ENCODE measurements at regions not wholly inside any gene's neighbourhood (a gene's known extent, or its start where the extent isn't known, plus 50 kb on each side); places are given as distances from the start of the nearest gene placed in this dataset.

GRCh38 chr5:165309446-165309845, 1804.0 kb downstream of the MAT2B start:
- RAD21 ChIA-PET (ENCODE audit: unreplicated experiment) = no interaction called here
- no TSS peak for BruUV-seq (replicated peaks)
- H3K4me1 ChIP-seq (ENCODE audit: control insufficient read depth, insufficient read depth, low read length) = no peaks in the 10 kb centered on the region
- SMC1A ChIA-PET (ENCODE audit: uncharacterized antibody, unreplicated experiment) = no interaction called here
- POLR2A ChIA-PET = no interaction called here
- no peaks in the 10 kb centered on the region for H3K79me2 ChIP-seq (ENCODE audit: control insufficient read depth, insufficient read depth, low read length)
- FAIRE-seq = no peak
- H3K27me3 ChIP-seq (replicated peaks in 1 of 2; ENCODE audit: control insufficient read depth in 2 of 2, insufficient read depth in 2 of 2, low read length in 1 of 2) = no peaks in the 10 kb centered on the region
- TF ChIP-seq MEF2B (IDR thresholded peaks at IDR 0.05; ENCODE audit: partially characterized antibody, poor library complexity, severe bottlenecking) (no peak), KAT2A (conservative IDR thresholded peaks at IDR 0.05; ENCODE audit: control insufficient read depth, low read depth, low read length) (no peak), BACH1 (IDR thresholded peaks at IDR 0.05; ENCODE audit: borderline replicate concordance) (no peak), RCOR1 (conservative IDR thresholded peaks at IDR 0.05; ENCODE audit: low read depth, low read length) (no peak), RUNX3 (IDR thresholded peaks at IDR 0.05; ENCODE audit: low read length) (no peak), CBX5 (IDR thresholded peaks at IDR 0.05; ENCODE audit: low read depth) (no peak), GABPA (IDR thresholded peaks at IDR 0.05; ENCODE audit: low read depth) (no peak), RAD21 (IDR thresholded peaks at IDR 0.05; ENCODE audit: insufficient read depth, low read depth, low read length) (no peak), PML (IDR thresholded peaks at IDR 0.05; ENCODE audit: low read length) (no peak)
- TF ChIP-seq, protein P1, sequence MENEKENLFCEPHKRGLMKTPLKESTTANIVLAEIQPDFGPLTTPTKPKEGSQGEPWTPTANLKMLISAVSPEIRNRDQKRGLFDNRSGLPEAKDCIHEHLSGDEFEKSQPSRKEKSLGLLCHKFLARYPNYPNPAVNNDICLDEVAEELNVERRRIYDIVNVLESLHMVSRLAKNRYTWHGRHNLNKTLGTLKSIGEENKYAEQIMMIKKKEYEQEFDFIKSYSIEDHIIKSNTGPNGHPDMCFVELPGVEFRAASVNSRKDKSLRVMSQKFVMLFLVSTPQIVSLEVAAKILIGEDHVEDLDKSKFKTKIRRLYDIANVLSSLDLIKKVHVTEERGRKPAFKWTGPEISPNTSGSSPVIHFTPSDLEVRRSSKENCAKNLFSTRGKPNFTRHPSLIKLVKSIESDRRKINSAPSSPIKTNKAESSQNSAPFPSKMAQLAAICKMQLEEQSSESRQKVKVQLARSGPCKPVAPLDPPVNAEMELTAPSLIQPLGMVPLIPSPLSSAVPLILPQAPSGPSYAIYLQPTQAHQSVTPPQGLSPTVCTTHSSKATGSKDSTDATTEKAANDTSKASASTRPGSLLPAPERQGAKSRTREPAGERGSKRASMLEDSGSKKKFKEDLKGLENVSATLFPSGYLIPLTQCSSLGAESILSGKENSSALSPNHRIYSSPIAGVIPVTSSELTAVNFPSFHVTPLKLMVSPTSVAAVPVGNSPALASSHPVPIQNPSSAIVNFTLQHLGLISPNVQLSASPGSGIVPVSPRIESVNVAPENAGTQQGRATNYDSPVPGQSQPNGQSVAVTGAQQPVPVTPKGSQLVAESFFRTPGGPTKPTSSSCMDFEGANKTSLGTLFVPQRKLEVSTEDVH (IDR thresholded peaks at IDR 0.05; ENCODE audit: low read depth, partially characterized antibody) = no peak
- TF ChIP-seq, protein P2, sequence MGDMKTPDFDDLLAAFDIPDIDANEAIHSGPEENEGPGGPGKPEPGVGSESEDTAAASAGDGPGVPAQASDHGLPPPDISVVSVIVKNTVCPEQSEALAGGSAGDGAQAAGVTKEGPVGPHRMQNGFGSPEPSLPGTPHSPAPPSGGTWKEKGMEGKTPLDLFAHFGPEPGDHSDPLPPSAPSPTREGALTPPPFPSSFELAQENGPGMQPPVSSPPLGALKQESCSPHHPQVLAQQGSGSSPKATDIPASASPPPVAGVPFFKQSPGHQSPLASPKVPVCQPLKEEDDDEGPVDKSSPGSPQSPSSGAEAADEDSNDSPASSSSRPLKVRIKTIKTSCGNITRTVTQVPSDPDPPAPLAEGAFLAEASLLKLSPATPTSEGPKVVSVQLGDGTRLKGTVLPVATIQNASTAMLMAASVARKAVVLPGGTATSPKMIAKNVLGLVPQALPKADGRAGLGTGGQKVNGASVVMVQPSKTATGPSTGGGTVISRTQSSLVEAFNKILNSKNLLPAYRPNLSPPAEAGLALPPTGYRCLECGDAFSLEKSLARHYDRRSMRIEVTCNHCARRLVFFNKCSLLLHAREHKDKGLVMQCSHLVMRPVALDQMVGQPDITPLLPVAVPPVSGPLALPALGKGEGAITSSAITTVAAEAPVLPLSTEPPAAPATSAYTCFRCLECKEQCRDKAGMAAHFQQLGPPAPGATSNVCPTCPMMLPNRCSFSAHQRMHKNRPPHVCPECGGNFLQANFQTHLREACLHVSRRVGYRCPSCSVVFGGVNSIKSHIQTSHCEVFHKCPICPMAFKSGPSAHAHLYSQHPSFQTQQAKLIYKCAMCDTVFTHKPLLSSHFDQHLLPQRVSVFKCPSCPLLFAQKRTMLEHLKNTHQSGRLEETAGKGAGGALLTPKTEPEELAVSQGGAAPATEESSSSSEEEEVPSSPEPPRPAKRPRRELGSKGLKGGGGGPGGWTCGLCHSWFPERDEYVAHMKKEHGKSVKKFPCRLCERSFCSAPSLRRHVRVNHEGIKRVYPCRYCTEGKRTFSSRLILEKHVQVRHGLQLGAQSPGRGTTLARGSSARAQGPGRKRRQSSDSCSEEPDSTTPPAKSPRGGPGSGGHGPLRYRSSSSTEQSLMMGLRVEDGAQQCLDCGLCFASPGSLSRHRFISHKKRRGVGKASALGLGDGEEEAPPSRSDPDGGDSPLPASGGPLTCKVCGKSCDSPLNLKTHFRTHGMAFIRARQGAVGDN (IDR thresholded peaks at IDR 0.05) = no peak
- ATAC-seq = no peak
- no peaks in the 10 kb centered on the region for H3K36me3 ChIP-seq (ENCODE audit: control insufficient read depth in 2 of 2, insufficient read depth in 2 of 2, low read length in 1 of 2)
- H2AFZ ChIP-seq (ENCODE audit: control insufficient read depth, low read depth, low read length) = no peak overlapping the region
- H3K9me3 ChIP-seq (replicated peaks; ENCODE audit: control insufficient read depth, insufficient read depth, low read length) = no peaks in the 10 kb centered on the region
- WGBS (ENCODE audit: insufficient coverage, insufficient replicate concordance, low lambda C conversion rate, missing lambda C conversion rate) = 14% methylated on average over 3 of the region's 3 CpGs
- CTCF ChIA-PET = no interaction called here
- in situ Hi-C loops (cut with MboI) = no loop called here
- H3K4me3 ChIP-seq = no peak overlapping the region
- no peak overlapping the region for H3K9ac ChIP-seq (ENCODE audit: control insufficient read depth, insufficient read depth, low read length)
- intact Hi-C loops (cut with micrococcal nuclease; ENCODE audit: unreplicated experiment) = no loop called here
- H4K20me1 ChIP-seq (ENCODE audit: control insufficient read depth, insufficient read depth) = no peaks in the 10 kb centered on the region
- no peak overlapping the region for H3K27ac ChIP-seq (ENCODE audit: control insufficient read depth, insufficient read depth)
- DNase-seq (ENCODE audit: low read depth, low spot score) = no peak
- no peak overlapping the region for H3K4me2 ChIP-seq (ENCODE audit: control insufficient read depth, insufficient read depth)

Data from GM12878 (cell line).